OCI-LY7 (cell line): ENCODE measurements at regions not wholly inside any gene's neighbourhood (a gene's known extent, or its start where the extent isn't known, plus 50 kb on each side); places are given as distances from the start of the nearest gene placed in this dataset.

ENCODE experiments used
- BruUV-seq: library from RNA; stranded (reverse); fragments of 400-500 nt; replicated peaks from 2 replicates; lab custom pipeline; 2021; lab: Mats Ljungman, UMichigan
- CTCF ChIA-PET: fragments of 300-600 bp; sonication (Branson Sonifier 250); formaldehyde crosslinking; loops from one replicate; lab custom pipeline; 2022; ENCODE audit warnings: antibody characterized with exemption; ENCODE audit not compliant: unreplicated experiment; lab: Charles Lee
- POLR2A ChIA-PET: fragments of 300-600 bp; sonication (Branson Sonifier 250); formaldehyde crosslinking; loops from one replicate; lab custom pipeline; 2022; ENCODE audit warnings: antibody characterized with exemption; lab: Charles Lee
- DNase-seq: peaks from one replicate; pipeline ENCODE4 v3.0.0-alpha.2; 2015; ENCODE audit warnings: low spot score
- H2AFZ ChIP-seq: fragments of 200-600 bp; sonication (generic), shearing (Covaris generic); 2 replicates; pipeline ENCODE4 v1.6.1; 2014; ENCODE audit warnings: mild to moderate bottlenecking, antibody characterized with exemption, low read length, moderate library complexity
- H3K27ac ChIP-seq: fragments of 200-600 bp; sonication (generic); 2 replicates; pipeline ENCODE4 v1.5.1; 2014; ENCODE audit warnings: mixed run types, low read depth, mild to moderate bottlenecking, moderate library complexity, low read length, inconsistent platforms; ENCODE audit not compliant: poor library complexity, severe bottlenecking
- H3K36me3 ChIP-seq: fragments of 200-600 bp; sonication (generic); 2 replicates; pipeline ENCODE4 v1.6.1; 2014; ENCODE audit warnings: mild to moderate bottlenecking, antibody characterized with exemption, low read length, moderate library complexity, mixed read lengths; ENCODE audit not compliant: insufficient read depth
- H3K4me1 ChIP-seq: fragments of 200-600 bp; sonication (generic); 2 replicates; pipeline ENCODE4 v1.5.1; 2014; ENCODE audit warnings: mild to moderate bottlenecking, low read length; ENCODE audit not compliant: insufficient read depth, poor library complexity, severe bottlenecking
- H3K4me2 ChIP-seq: fragments of 200-600 bp; sonication (generic); 2 replicates; pipeline ENCODE4 v1.6.1; 2014; ENCODE audit warnings: mild to moderate bottlenecking, low read length
- H3K4me3 ChIP-seq: fragments of 200-600 bp; sonication (generic); 2 replicates; pipeline ENCODE4 v1.5.1; 2014; ENCODE audit warnings: mild to moderate bottlenecking, low read depth, low read length; ENCODE audit not compliant: poor library complexity, severe bottlenecking
- H3K79me2 ChIP-seq: fragments of 200-600 bp; sonication (generic); 2 replicates; pipeline ENCODE4 v1.6.1; 2016; ENCODE audit warnings: low read depth, mild to moderate bottlenecking, low read length, moderate library complexity, mixed read lengths; ENCODE audit not compliant: insufficient read depth
- H3K9me2 ChIP-seq: fragments of 200-600 bp; sonication (generic); 2 replicates; pipeline ENCODE4 v1.6.1; 2016; ENCODE audit warnings: mild to moderate bottlenecking, low read length, mixed read lengths; ENCODE audit not compliant: insufficient read depth
- H3K9me3 ChIP-seq: fragments of 200-600 bp; sonication (generic); 2 replicates; pipeline ENCODE4 v1.6.1; 2014; ENCODE audit warnings: mild to moderate bottlenecking, mixed run types, low read length, mixed read lengths
- H4K20me1 ChIP-seq: fragments of 200-600 bp; sonication (generic); 2 replicates; pipeline ENCODE4 v1.6.1; 2014; ENCODE audit warnings: mild to moderate bottlenecking, antibody characterized with exemption, low read length, moderate library complexity, mixed read lengths; ENCODE audit not compliant: insufficient read depth
- CTCF ChIP-seq: fragments of 200-600 bp; sonication (generic); conservative IDR thresholded peaks from 2 replicates; pipeline ENCODE4 v1.5.1; 2014; ENCODE audit warnings: mild to moderate bottlenecking, antibody characterized with exemption, low read length, moderate library complexity, mixed read lengths
- EZH2phosphoT487 ChIP-seq: fragments of 200-600 bp; sonication (generic); IDR thresholded peaks from 2 replicates; pipeline ENCODE4 v1.6.1; 2018; ENCODE audit warnings: low read depth, borderline replicate concordance, mild to moderate bottlenecking, mixed run types, antibody characterized with exemption, low read length, moderate library complexity, mixed read lengths
- intact Hi-C: fragments of 100-400 bp; cut with micrococcal nuclease; formaldehyde crosslinking; loops from one replicate; pipeline ENCODE4 v1.10.0; 2022; ENCODE audit not compliant: unreplicated experiment

GRCh38 chr2:137865954-137866540 is 98.2 kb upstream of the HNMT start:
- H2AFZ ChIP-seq: no peak overlapping the region
- no peak overlapping the region for H3K27ac ChIP-seq
- DNase-seq: peak; percentile 53
- H3K9me2 ChIP-seq: no peaks in the 10 kb centered on the region
- H4K20me1 ChIP-seq: no peaks in the 10 kb centered on the region
- no TSS peak for BruUV-seq
- no peak overlapping the region for H3K4me3 ChIP-seq
- intact Hi-C loops: loop anchor here (2.0 kb wide), 2 partner anchors 921 to 963 kb away; no protein-coding TSS in a partner anchor
- H3K36me3 ChIP-seq: no peaks in the 10 kb centered on the region
- POLR2A ChIA-PET: no interaction called here
- H3K9me3 ChIP-seq: no peaks in the 10 kb centered on the region
- H3K79me2 ChIP-seq: no peaks in the 10 kb centered on the region
- no peak overlapping the region for H3K4me2 ChIP-seq
- no peak for TF ChIP-seq EZH2phosphoT487
- TF ChIP-seq CTCF: peak; percentile 82
- no peaks in the 10 kb centered on the region for H3K4me1 ChIP-seq
- CTCF ChIA-PET: no interaction called here

- Histone ChIP-seq H3K9me2 (no peaks in the 10 kb centered on the region), H3K79me2 (no peaks in the 10 kb centered on the region), H3K4me2 (no peak overlapping the region), H3K4me1 (no peaks in the 10 kb centered on the region), H3K36me3 (no peaks in the 10 kb centered on the region), H3K4me3 (no peak overlapping the region), H2AFZ (no peak overlapping the region), H4K20me1 (no peaks in the 10 kb centered on the region), H3K9me3 (no peaks in the 10 kb centered on the region), H3K27ac (no peak overlapping the region)
- no TSS peak for BruUV-seq
- ChIA-PET POLR2A (no interaction called here), CTCF (no interaction called here)
- TF ChIP-seq EZH2phosphoT487 (no peak), CTCF (no peak)
- DNase-seq: no peak
- intact Hi-C loops: no loop called here
Observed at GRCh38 chr2:137870682-137871081, 93.6 kb upstream of the HNMT start.

- Histone ChIP-seq H3K9me3 (no peaks in the 10 kb centered on the region), H3K36me3 (no peaks in the 10 kb centered on the region), H3K9me2 (no peaks in the 10 kb centered on the region), H3K4me2 (no peak overlapping the region), H3K79me2 (no peaks in the 10 kb centered on the region), H2AFZ (no peak overlapping the region), H3K27ac (no peak overlapping the region), H3K4me1 (no peaks in the 10 kb centered on the region), H3K4me3 (no peak overlapping the region), H4K20me1 (no peaks in the 10 kb centered on the region)
- DNase-seq: no peak
- intact Hi-C loops: no loop called here
- no TSS peak for BruUV-seq
- TF ChIP-seq EZH2phosphoT487 (no peak), CTCF (no peak)
- ChIA-PET POLR2A (interaction anchor here (1.7 kb wide), 1 partner anchor 10 kb away, joined by 3 read pairs; no protein-coding TSS in a partner anchor), CTCF (no interaction called here)
Observed at GRCh38 chr2:137872577-137872976, 91.7 kb upstream of the HNMT start.
